C4-2B (cell line): ENCODE measurements at regions not wholly inside any gene's neighbourhood (a gene's known extent, or its start where the extent isn't known, plus 50 kb on each side); places are given as distances from the start of the nearest gene placed in this dataset.

Experiments
- H3K27ac ChIP-seq: fragments of 450-650 bp; 2 replicates; pipeline ENCODE4 v1.5.1; 2017
- CTCF ChIP-seq: fragments of 450-650 bp; conservative IDR thresholded peaks from 2 replicates; pipeline ENCODE4 v1.5.1; 2017; ENCODE audit warnings: mild to moderate bottlenecking
- ZFX ChIP-seq: fragments of 450-650 bp; IDR thresholded peaks from 2 replicates; pipeline ENCODE4 v1.6.1; 2017

GRCh38 chr15:69786136-69786701 is 311.5 kb downstream of the TLE3 start:
- TF ChIP-seq CTCF (no peak), ZFX (no peak)
- no peak overlapping the region for H3K27ac ChIP-seq

- TF ChIP-seq CTCF = no peak
- TF ChIP-seq ZFX = no peak
- H3K27ac ChIP-seq = no peak overlapping the region
Observed at GRCh38 chr15:69787791-69788190, 309.9 kb downstream of the TLE3 start.

- TF ChIP-seq ZFX (no peak), CTCF (no peak)
- no peak overlapping the region for H3K27ac ChIP-seq
Observed at GRCh38 chr15:69789648-69790393, 307.9 kb downstream of the TLE3 start.

- TF ChIP-seq ZFX (no peak), CTCF (no peak)
- no peak overlapping the region for H3K27ac ChIP-seq
Observed at GRCh38 chr15:69790632-69791031, 307.1 kb downstream of the TLE3 start.

GRCh38 chr15:69792823-69793222 is 304.9 kb downstream of the TLE3 start:
- H3K27ac ChIP-seq = no peak overlapping the region
- no peak for TF ChIP-seq ZFX
- no peak for TF ChIP-seq CTCF

- no peak for TF ChIP-seq ZFX
- no peak for TF ChIP-seq CTCF
- H3K27ac ChIP-seq = no peak overlapping the region
Observed at GRCh38 chr15:69793431-69793780, 304.3 kb downstream of the TLE3 start.

- TF ChIP-seq CTCF (no peak), ZFX (no peak)
- no peak overlapping the region for H3K27ac ChIP-seq
Observed at GRCh38 chr15:69793781-69794451, 303.8 kb downstream of the TLE3 start.
